ENCODE measurements at regions not wholly inside any gene's neighbourhood (a gene's known extent, or its start where the extent isn't known, plus 50 kb on each side); places are given as distances from the start of the nearest gene placed in this dataset.

DNA sequence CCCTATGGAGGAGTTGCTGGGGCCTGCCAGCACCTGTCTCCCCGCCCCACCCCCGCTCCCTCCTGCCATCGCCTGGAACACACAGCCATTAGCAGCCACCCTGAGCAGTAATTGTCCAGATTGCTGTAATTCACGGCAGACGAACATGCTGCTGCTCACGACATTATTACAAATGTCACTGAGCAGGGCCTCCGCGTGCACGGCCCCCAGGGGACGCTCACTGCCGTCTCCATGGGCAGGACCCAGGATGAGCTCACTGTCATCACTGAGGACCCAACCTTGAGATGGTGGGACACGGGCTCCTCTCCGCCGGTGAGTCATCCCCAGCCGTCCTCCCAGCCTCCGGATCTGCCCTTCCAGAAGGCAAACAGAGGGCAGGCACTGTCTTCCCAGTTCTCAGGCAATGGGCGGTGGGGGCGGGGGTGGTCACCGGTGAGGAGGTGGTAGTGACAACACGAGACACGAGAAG lies 100.4 kb downstream of the RFLNA start:
- TF ChIP-seq MTA2 (IDR thresholded peaks at IDR 0.05; ENCODE audit: low read depth) (no peak), SMAD1 (IDR thresholded peaks at IDR 0.05; ENCODE audit: low read depth, partially characterized antibody) (no peak), SREBF2 (IDR thresholded peaks at IDR 0.05; ENCODE audit: low read length) (no peak), EED (IDR thresholded peaks at IDR 0.05; ENCODE audit: low read depth) (no peak), MXI1 (IDR thresholded peaks at IDR 0.05; ENCODE audit: low read depth, low read length) (no peak), CREB1 (IDR thresholded peaks at IDR 0.05; ENCODE audit: low read depth) (no peak), EZH2 (IDR thresholded peaks at IDR 0.05; ENCODE audit: borderline replicate concordance, control insufficient read depth, low read depth, low read length) (no peak)
- TF ChIP-seq, protein P1, sequence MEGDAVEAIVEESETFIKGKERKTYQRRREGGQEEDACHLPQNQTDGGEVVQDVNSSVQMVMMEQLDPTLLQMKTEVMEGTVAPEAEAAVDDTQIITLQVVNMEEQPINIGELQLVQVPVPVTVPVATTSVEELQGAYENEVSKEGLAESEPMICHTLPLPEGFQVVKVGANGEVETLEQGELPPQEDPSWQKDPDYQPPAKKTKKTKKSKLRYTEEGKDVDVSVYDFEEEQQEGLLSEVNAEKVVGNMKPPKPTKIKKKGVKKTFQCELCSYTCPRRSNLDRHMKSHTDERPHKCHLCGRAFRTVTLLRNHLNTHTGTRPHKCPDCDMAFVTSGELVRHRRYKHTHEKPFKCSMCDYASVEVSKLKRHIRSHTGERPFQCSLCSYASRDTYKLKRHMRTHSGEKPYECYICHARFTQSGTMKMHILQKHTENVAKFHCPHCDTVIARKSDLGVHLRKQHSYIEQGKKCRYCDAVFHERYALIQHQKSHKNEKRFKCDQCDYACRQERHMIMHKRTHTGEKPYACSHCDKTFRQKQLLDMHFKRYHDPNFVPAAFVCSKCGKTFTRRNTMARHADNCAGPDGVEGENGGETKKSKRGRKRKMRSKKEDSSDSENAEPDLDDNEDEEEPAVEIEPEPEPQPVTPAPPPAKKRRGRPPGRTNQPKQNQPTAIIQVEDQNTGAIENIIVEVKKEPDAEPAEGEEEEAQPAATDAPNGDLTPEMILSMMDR (IDR thresholded peaks at IDR 0.05 in 2 of 3, conservative IDR thresholded peaks at IDR 0.05 in 1 of 3; ENCODE audit: control insufficient read depth in 2 of 3, extremely low read depth in 1 of 3, insufficient read depth in 1 of 3, low read depth in 3 of 3, low read length in 3 of 3), result no peak
- TF ChIP-seq, protein P2, sequence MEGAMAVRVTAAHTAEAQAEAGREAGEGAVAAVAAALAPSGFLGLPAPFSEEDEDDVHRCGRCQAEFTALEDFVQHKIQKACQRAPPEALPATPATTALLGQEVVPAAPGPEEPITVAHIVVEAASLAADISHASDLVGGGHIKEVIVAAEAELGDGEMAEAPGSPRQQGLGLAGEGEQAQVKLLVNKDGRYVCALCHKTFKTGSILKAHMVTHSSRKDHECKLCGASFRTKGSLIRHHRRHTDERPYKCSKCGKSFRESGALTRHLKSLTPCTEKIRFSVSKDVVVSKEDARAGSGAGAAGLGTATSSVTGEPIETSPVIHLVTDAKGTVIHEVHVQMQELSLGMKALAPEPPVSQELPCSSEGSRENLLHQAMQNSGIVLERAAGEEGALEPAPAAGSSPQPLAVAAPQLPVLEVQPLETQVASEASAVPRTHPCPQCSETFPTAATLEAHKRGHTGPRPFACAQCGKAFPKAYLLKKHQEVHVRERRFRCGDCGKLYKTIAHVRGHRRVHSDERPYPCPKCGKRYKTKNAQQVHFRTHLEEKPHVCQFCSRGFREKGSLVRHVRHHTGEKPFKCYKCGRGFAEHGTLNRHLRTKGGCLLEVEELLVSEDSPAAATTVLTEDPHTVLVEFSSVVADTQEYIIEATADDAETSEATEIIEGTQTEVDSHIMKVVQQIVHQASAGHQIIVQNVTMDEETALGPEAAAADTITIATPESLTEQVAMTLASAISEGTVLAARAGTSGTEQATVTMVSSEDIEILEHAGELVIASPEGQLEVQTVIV (IDR thresholded peaks at IDR 0.05; ENCODE audit: borderline replicate concordance, partially characterized antibody), result no peak

Measured in GM12878 (cell line).